ENCODE measurements at regions not wholly inside any gene's neighbourhood (a gene's known extent, or its start where the extent isn't known, plus 50 kb on each side); places are given as distances from the start of the nearest gene placed in this dataset.

- TF ChIP-seq POLR2A (IDR thresholded peaks at IDR 0.05) (no peak), CTCF (IDR thresholded peaks at IDR 0.05) (no peak), EP300 (IDR thresholded peaks at IDR 0.05) (no peak), POLR2AphosphoS5 (IDR thresholded peaks at IDR 0.05) (no peak)
These were observed 653.0 kb upstream of the RORB start for GRCh38 chr9:73844135-73844534.

Data from upper lobe of left lung (tissue), 4 donors.